Tibial artery (tissue), 4 donors: ENCODE measurements at regions not wholly inside any gene's neighbourhood (a gene's known extent, or its start where the extent isn't known, plus 50 kb on each side); places are given as distances from the start of the nearest gene placed in this dataset.

ENCODE experiments used
- DNase-seq, 2 donors: peaks; one replicate each; pipeline ENCODE4 v3.0.0-alpha.2; 2019
- H3K27ac ChIP-seq, 2 donors: fragments of 200-600 bp; sonication (generic) in 1 of 2; 1 replicate in 1 of 2; 2 replicates in 1 of 2; pipeline ENCODE4 v1.5.1; 2018 to 2019; ENCODE audit warnings: mild to moderate bottlenecking in 1 of 2
- H3K27me3 ChIP-seq, 2 donors: fragments of 200-600 bp; sonication (generic) in 1 of 2; one replicate each; pipeline versions ENCODE4 v1.5.1 to v1.6.0; 2016 to 2019
- H3K36me3 ChIP-seq, 3 donors: fragments of 200-600 bp; sonication (generic) in 2 of 3; one replicate each; pipeline ENCODE4 v1.5.1; 2016 to 2019; ENCODE audit warnings: mild to moderate bottlenecking in 2 of 3
- H3K4me1 ChIP-seq, 4 donors: fragments of 200-600 bp; sonication (generic) in 2 of 4; 1 replicate in 3 of 4; 2 replicates in 1 of 4; pipeline ENCODE4 v1.5.1; 2016 to 2019
- H3K4me3 ChIP-seq, 2 donors: fragments of 200-600 bp; sonication (generic) in 1 of 2; 1 replicate in 1 of 2; 2 replicates in 1 of 2; pipeline ENCODE4 v1.5.1; 2018 to 2019; ENCODE audit warnings: mild to moderate bottlenecking in 2 of 2
- H3K9me3 ChIP-seq, 3 donors: fragments of 200-600 bp; sonication (generic) in 1 of 3; one replicate each; pipeline ENCODE4 v1.5.1; 2016 to 2019
- intact Hi-C: fragments of 100-400 bp; cut with DNase I; formaldehyde crosslinking; loops from one replicate; pipeline ENCODE4 v1.15.0; 2023; ENCODE audit warnings: low total_unique reads
- TF ChIP-seq, protein P1 (sequence below), 2 experiments: fragments of 200-600 bp in 1 of 2; fragments of 450-650 bp in 1 of 2; IDR thresholded peaks; one replicate each; pipeline ENCODE4 v1.5.1; 2017 to 2019; ENCODE audit warnings: antibody characterized with exemption in 2 of 2, mild to moderate bottlenecking in 1 of 2, moderate library complexity in 1 of 2

- H3K9me3 ChIP-seq = no peaks in the 10 kb centered on the region
- TF ChIP-seq, protein P1, sequence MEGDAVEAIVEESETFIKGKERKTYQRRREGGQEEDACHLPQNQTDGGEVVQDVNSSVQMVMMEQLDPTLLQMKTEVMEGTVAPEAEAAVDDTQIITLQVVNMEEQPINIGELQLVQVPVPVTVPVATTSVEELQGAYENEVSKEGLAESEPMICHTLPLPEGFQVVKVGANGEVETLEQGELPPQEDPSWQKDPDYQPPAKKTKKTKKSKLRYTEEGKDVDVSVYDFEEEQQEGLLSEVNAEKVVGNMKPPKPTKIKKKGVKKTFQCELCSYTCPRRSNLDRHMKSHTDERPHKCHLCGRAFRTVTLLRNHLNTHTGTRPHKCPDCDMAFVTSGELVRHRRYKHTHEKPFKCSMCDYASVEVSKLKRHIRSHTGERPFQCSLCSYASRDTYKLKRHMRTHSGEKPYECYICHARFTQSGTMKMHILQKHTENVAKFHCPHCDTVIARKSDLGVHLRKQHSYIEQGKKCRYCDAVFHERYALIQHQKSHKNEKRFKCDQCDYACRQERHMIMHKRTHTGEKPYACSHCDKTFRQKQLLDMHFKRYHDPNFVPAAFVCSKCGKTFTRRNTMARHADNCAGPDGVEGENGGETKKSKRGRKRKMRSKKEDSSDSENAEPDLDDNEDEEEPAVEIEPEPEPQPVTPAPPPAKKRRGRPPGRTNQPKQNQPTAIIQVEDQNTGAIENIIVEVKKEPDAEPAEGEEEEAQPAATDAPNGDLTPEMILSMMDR (IDR thresholded peaks at IDR 0.05) = no peak
- H3K36me3 ChIP-seq = no peaks in the 10 kb centered on the region
- no peaks in the 10 kb centered on the region for H3K4me1 ChIP-seq
- intact Hi-C loops = no loop called here
- H3K27me3 ChIP-seq = no peaks in the 10 kb centered on the region
- H3K4me3 ChIP-seq = no peak overlapping the region
- H3K27ac ChIP-seq = no peak overlapping the region
- no peak for DNase-seq
Observed at GRCh38 chr2:139924070-139924469, 1143.9 kb upstream of the NXPH2 start.

DNA sequence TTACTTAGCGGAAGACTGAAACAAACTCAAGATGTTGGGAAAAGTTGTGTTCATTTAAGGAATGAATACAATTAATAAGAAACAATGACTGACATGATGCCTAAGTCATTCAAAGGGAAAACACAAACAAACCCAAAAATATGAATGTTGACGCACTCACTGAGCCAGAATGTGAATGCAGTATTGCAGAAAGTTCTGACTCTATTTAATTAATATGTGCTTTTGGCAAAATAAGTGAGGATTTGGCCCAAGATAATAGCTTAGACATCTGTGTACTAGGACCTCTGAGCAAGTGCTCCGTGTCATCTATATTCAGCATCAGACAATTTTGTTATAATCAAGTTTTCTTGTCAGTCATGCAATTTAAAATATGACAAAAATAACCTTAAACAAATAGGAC, 1138.8 kb upstream of the NXPH2 start:
- DNase-seq = no peak
- TF ChIP-seq, protein P1 (IDR thresholded peaks at IDR 0.05) = no peak
- no peak overlapping the region for H3K4me3 ChIP-seq
- no peaks in the 10 kb centered on the region for H3K36me3 ChIP-seq
- no peak overlapping the region for H3K27ac ChIP-seq
- H3K4me1 ChIP-seq = no peaks in the 10 kb centered on the region
- intact Hi-C loops = no loop called here
- no peaks in the 10 kb centered on the region for H3K9me3 ChIP-seq
- no peaks in the 10 kb centered on the region for H3K27me3 ChIP-seq

GRCh38 chr2:139917690-139918384, 1137.6 kb upstream of the NXPH2 start:
- H3K4me1 ChIP-seq = no peaks in the 10 kb centered on the region
- H3K36me3 ChIP-seq = no peaks in the 10 kb centered on the region
- no peak for DNase-seq
- intact Hi-C loops = no loop called here
- no peaks in the 10 kb centered on the region for H3K9me3 ChIP-seq
- no peaks in the 10 kb centered on the region for H3K27me3 ChIP-seq
- no peak overlapping the region for H3K27ac ChIP-seq
- H3K4me3 ChIP-seq = no peak overlapping the region
- TF ChIP-seq, protein P1 (IDR thresholded peaks at IDR 0.05) = no peak

GRCh38 chr2:139916822-139917221, 1136.6 kb upstream of the NXPH2 start:
- H3K9me3 ChIP-seq = no peaks in the 10 kb centered on the region
- no peaks in the 10 kb centered on the region for H3K36me3 ChIP-seq
- no peak for DNase-seq
- no peak overlapping the region for H3K4me3 ChIP-seq
- no peaks in the 10 kb centered on the region for H3K27me3 ChIP-seq
- no peaks in the 10 kb centered on the region for H3K4me1 ChIP-seq
- intact Hi-C loops = no loop called here
- H3K27ac ChIP-seq = no peak overlapping the region
- TF ChIP-seq, protein P1 (IDR thresholded peaks at IDR 0.05) = no peak

DNA sequence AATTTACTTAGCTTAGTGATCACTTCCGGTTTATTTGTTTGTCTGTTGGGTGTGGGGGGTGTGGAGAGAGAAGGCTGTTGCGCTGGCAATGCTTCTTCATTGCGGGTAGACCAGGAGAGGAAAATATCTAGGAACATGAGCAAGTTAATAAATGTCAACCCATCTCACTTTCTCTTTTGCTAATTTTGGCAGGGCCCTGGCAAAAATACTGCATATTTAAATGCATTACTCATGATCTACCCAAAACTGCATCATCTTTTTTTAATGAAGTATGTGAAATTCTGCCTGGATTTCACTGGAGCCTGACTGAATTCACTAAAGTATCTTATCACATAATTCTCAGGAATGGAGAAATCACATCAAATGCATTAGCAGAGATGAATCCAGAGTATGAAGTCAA, 1131.0 kb upstream of the NXPH2 start:
- Histone ChIP-seq H3K4me1 (no peaks in the 10 kb centered on the region), H3K27me3 (no peaks in the 10 kb centered on the region), H3K36me3 (no peaks in the 10 kb centered on the region), H3K4me3 (no peak overlapping the region), H3K27ac (no peak overlapping the region), H3K9me3 (no peaks in the 10 kb centered on the region)
- DNase-seq = no peak
- TF ChIP-seq, protein P1 (IDR thresholded peaks at IDR 0.05) = no peak
- intact Hi-C loops = no loop called here

DNA sequence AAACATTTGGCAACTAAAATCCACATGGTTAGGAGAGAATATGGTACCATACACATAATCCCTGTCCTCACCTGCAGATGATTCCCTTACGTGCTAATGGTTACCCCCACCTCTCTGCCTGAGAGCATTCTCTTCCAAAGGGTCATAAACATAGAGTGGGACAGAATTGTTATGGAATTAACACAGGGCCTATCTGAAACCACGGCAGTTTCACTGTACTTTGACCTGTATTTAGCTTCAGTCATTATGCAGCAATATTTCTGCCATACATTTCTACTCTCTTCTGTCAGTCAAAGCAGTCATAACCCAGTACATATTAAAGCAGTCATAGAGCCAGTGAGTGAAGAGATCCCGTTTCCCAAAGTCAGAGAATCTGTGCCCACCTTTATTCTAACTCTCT, 1128.9 kb upstream of the NXPH2 start:
- Histone ChIP-seq H3K4me1 (no peaks in the 10 kb centered on the region), H3K36me3 (no peaks in the 10 kb centered on the region), H3K27ac (no peak overlapping the region), H3K9me3 (no peaks in the 10 kb centered on the region), H3K4me3 (no peak overlapping the region), H3K27me3 (no peaks in the 10 kb centered on the region)
- TF ChIP-seq, protein P1 (IDR thresholded peaks at IDR 0.05) = no peak
- no peak for DNase-seq
- intact Hi-C loops = no loop called here
